LHCN-M2 (cell line): ENCODE measurements at regions not wholly inside any gene's neighbourhood (a gene's known extent, or its start where the extent isn't known, plus 50 kb on each side); places are given as distances from the start of the nearest gene placed in this dataset.

Experiments
- DNase-seq: peaks from one replicate; pipeline ENCODE4 v3.0.0-alpha.2; 2012; ENCODE audit warnings: low read depth

DNA sequence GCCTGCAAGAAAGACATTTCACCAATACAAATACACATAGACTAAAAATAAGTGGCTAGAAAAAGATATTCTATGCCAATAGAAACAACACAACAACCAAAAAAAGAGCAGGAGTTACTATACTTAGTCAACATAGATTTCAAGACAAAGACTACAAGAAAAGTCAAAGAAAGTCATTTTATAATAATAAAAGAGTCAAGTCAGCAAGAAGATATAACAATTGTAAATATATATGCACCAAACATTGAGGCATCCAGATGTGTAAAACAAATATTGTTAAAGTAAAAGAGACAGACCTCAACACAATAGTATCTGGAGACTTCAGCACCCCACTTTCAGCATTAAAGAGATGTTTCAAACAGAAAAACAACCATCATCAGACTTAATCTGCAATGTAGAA, 104.6 kb downstream of the AMY1C start:
- DNase-seq: no peak

DNA sequence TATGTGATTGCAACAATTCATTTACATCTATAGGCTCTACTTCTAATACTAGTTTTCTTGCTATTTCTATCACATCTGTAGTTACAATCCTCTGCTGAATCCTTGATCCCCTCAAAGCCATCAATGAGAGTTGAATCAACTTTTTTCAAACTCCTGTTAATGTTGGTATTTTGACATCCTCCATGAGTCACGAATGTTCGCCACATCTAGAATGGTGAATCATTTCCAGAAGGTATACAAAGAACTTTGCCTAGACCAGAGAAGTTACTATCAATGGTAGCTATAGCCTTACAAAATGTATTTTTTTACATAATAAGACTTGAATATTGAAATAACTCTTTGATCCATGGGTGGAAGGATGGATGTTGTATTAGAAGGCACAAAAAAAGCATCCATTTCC, 110.0 kb downstream of the AMY1C start:
- no peak for DNase-seq

DNA sequence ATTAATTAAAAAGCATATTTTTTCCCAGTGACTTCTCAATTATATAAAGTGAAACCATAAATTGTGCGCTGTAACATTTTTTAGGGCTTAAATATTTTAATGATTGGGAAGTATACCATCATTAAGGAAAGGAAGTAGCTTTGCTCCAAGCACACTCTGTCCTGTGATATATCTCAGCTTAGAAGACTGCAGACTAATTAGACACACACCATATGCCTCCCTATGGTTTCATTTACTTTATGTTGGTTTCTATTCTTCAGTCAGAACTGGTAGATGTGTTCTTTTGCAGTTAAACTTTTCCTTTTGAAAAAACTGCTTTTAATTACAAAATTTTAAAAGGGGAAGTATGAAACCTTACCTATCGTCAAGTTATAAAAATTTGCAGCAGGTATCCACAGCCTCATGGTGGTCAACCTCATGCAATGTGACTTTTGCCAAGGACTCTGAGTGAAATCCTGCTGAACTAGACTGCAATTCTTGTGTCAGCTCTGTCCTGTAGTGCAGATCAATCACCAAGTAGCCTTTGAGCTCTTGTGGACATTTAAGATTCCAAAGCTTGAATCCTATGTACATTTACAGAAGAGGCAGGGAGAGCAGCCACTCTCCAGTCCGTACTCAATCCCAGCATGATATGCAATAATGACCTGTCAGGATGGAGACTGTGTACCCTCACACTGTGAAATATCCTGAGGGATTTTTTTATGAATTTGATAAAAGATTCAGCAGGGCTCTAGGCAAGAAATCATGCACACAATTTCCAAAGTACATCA, 149.1 kb downstream of the AMY1C start:
- DNase-seq: no peak

DNA sequence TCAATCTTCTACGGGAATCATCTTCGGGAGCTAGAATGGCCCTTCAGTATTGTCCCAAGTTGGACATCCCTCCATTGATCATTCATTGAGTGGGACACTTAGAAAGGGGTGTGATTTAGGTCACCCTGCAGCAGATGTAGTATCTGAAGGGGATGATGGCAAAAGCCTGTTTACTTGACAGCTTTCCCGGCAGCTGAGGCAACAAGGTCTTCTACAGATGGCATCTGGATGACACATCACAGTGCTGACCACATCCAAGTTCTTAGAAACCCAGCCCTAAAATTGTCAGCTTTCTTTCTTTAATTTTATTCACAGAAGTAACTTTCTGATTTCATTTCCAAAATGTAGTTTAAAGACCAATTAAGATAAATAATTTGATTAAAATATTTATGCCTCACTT, 150.3 kb downstream of the AMY1C start:
- DNase-seq: no peak

DNA sequence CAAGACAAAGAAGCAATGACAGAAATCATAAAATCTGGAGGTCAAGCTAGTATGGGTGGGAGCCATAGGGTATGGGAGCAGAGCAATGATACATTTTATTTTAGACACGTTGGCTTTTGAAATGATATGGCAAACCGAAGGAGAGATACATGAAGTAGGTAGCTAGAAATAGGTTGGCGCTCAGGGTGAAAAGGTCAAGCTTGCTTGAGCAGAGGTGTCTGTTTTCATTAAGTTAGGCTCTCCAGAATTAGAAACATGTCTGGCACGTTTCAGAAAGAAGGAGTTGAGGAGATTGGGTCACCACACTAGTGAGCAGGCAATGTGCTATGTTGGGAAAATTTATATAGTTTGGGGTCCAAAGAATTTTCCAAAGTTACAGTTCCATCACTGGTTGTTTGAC, 151.4 kb downstream of the AMY1C start:
- DNase-seq: no peak

DNA sequence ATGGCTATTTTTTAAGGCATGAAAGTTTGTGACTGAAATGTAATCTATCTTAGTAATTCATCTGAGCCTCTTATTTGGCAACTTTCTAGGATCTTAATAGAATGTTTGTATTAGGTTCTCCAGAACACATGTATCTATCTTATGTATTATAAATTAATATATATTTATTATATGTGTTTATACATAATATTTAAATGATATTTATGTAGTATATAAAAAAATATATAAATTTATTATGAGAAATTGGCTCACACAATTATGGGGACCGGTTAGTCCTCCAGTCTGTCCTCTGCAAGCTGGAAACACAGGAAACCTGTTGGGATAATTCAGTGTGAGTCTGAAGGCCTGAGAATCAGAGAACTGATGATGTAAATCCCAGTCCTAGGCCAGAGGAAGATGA, 155.7 kb downstream of the AMY1C start:
- no peak for DNase-seq

DNA sequence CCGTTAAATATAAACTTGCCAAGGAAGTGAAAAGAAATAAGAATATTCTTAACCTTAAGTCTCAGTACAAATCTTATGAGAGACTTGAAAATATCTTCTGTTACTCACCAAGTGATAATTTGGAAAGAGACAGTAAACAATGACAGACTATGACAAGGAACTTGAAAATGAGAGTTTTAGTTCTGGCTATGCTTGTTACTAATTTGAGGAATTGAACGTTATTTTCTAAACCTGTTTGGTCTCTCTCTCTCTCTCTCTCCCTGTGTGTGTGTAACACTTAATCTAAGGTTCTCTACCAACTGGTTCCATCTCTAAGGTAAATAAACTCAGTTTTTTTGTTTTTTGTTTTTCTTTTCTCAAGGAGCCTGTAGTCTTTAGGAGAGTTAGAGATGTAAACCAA, 161.8 kb downstream of the AMY1C start:
- no peak for DNase-seq

DNA sequence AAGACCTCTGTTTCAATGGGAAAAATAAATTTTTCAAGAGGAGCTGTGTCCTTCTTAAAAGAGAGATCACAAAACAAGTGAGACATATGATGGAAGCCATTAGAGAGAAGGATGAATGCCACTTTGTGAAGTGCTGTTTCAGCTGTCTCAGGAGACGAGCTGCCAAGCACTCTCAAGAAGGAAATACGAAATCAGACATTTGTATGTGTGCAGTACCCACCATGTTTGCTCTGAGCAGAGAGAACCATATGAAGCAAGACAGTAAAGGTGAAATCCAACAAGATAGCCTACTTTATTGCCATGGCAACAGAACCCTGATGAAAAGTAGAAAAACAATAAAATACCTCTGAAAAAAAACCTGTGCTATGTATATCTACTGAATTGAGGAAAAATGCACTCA, 168.1 kb downstream of the AMY1C start:
- DNase-seq: no peak

DNA sequence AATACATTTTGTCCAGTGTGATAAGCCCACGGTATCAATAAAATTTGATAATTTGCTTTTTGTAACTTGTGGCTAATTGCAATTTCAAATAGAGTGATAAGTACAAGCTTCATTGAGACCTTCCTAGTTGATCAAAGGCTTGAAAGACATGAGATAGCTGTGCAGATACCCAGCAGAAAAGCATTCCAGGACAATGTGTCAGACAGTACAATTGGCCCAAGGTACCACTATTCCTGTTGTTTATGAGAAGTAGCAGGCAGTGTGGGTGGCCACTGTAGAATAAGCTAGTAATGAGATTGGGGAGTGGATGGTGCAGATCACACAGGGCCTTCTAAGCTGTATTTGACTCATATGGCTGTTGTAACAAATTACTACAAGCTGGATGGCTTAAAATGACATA, 182.2 kb downstream of the AMY1C start:
- no peak for DNase-seq

DNA sequence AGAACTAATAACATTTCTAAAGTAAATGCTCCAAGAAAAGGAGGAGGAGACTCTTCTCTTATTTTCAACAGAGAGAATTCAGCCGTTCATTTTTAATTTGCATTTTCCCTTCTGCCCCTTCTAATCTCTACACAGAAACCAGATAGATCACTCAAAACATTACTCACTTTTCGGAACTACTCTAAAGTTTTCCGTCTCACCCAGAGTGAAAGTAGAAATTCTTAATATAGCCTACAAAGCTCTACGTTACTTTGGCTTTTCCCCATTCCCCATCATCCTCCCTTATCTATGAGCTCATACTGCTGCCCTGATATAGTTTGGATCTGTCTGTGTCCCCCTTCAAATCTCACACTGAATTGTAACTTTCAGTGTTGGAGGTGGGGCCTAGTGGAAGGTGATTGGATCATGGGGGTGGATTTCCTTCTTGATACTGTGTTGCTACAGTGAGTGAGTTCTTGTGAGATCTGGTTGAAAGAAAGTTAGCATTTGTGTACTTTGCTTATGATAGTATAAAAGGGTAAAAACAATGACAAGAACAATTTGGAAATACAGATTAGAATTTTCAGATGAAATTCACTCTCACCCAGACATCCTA, 188.2 kb downstream of the AMY1C start:
- DNase-seq: no peak

DNA sequence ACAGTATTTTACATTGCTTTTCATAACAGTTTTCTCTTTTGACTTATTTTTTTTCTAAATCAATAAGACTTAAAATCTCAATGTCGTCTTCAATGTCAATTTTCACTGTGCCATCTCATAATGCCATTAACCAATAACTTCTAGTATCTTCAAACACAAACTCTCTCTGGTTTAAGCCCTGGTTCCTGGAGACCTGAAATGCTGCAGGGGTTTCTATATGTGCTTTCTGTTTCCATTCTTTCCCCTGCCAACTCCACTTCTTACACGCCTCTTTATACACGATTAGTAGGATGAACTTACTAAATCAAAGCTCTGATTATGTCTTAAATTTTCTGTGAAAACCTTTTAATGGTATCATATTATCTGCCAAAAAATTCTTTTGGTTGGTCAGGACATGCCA, 191.4 kb downstream of the AMY1C start:
- no peak for DNase-seq

DNA sequence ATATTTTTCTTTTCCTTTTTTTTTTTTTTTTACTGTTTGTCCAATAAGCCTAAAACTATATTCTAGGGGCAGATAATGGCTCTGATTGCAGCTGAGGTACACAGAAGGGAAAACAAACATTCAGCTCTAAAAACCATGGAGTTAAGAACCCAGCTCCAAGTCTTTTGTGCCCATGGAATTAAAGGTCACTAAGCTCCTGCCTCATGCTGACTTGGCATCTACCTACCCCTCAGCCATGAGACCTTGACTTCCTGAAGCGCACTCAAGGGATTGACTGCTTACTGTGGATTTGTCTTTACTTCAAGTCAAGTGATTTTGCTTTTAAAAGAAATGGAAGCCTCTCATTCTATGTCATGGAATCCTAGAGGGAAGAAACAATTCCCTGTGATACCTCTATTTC, 192.3 kb downstream of the AMY1C start:
- DNase-seq: no peak

DNA sequence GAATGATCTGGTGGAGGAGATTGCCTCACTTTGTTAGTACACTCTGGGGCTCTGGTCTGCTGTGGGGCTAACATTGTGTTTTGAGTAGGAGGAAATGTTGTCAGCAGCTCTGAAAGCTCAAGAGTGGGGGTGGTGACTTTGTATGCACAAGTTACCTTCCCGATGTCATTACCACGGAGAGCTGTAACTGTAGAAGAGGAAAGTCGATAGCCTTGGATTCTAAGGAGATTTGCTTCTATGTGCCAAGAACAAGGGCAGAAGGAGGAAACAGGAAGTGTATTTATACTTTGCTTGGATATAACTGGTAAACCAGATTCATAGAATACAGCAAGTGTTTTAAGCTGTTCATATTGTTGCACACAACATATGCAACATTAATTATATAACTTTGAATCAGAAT, 196.1 kb downstream of the AMY1C start:
- no peak for DNase-seq

DNA sequence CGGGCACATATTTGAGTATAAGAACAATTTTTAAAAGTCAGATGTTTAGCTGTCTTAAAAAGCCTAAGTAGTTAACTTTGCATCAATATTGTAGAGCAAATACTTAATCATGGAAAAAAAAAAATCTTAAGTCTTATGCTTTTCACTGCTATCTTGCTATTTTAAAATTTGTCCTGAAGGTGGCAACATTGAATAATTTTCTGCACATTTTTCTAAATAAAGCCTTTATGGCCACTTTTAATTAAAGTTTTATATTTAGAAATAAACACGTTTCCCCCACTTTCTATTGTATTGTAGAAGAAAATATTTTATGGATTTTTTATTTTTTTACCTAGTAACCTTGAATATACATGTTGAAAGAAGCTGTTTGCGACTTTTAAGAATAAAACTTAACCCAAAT, 198.8 kb downstream of the AMY1C start:
- DNase-seq: no peak

DNA sequence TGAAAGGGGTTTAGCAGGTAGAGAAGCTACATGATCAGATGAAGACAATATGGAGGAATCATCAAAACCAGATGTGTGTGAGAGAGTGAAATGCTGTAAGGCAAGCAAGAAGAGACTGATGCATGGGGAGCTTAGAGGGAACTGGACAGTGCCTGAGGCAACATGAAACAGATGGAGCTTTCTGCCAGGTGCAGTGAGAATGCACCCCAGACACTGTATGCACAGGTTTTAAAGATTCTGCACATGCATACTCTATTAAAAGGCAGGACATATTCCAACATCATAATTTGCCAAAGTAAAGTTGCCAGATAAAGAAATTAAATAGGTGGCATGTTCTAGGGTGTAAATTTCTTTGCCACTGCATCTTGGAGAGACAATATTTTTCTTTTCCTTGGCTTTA, 200.1 kb downstream of the AMY1C start:
- DNase-seq: no peak

DNA sequence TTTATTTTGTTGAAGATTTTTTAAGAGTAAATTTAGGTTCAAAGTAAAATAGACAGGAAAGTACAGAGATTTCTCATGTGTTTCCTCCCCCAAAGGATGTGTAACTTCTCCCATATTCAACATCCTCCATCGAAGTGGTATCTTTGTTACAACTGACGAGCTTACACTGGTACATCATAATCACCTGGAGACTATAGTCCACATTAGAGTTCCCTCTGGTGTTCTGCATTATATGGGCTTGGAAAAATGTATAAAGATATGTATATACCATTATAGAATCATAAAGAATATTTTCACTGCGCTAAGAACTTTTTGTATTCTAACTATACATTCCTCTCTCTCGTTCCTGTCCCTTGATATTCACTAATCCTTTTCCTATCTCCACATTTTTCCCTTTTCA, 203.7 kb downstream of the AMY1C start:
- no peak for DNase-seq

DNA sequence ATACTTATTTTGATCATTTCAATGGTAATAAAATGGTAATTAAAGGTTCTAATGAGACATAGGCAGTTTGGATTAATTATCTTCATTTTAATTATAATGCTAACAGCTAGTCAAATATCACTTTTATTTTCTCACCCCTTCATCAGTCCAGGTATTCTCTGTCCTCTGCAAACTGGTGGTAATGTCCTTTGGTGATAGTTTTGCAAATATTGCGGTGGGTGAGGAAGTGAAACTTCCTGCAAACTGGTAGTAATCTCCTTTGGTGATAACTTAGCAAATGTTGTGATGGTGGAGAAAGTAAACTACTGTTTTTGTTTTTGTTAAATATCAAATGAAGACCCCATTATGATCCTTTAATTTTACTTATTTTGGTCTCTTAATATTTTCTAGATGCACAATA, 209.0 kb downstream of the AMY1C start:
- no peak for DNase-seq

DNA sequence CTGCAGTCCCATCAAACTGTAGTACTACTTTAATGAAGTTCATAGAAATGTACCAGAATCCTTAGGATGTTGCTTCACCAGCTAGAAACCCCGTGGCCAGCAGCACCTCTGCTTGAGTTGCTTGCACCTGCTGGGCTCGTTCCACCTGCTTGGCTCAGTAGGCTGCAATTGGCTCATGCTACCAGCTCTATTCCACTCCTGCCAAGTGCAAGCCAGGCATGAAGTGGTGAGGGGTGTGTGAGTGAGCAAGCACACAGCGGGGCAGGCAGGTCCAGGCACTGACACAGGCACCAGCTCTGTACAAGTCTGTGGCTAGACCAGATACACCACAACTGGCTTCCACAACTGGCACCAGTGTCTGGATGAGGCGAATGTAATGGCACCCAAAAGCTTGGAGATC, 209.9 kb downstream of the AMY1C start:
- no peak for DNase-seq

DNA sequence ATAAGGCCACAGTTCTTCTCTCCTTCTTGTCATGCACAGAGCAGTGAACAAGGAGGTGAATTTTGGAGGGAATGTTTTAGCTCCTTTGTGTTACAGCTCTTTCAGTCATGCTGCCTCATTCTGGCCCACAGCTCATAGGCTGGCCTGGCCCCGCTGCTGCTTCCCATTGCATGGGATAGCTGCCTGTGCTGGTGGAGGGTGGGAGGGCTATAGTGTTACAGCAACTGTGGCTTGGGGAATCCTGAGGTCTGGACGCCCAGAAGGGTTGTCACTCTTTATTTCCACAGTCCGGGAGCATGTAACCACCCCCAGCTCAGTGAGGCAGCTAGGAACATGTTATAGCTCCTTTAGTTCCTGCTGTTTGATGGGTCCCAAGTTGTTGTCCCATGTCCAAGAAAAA, 210.3 kb downstream of the AMY1C start:
- no peak for DNase-seq

DNA sequence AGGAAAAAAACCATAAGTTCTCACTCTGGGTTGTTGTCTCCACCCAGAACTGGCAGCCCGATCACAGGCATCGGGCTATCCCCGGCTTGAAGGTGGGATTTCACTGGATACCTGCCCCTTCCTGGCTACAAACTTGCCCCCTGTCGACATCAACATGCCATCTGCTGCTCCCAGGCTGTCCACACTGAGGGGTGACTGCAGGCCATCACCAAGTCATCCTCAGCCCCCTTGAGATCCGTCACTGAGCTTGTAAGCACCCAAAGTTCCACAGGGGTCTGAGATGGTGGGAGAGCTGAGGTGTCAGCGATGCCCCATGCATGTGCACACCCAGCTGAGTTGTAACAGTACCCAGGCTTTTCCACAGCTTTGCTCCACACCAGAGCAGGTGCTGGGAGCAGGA, 211.0 kb downstream of the AMY1C start:
- no peak for DNase-seq

DNA sequence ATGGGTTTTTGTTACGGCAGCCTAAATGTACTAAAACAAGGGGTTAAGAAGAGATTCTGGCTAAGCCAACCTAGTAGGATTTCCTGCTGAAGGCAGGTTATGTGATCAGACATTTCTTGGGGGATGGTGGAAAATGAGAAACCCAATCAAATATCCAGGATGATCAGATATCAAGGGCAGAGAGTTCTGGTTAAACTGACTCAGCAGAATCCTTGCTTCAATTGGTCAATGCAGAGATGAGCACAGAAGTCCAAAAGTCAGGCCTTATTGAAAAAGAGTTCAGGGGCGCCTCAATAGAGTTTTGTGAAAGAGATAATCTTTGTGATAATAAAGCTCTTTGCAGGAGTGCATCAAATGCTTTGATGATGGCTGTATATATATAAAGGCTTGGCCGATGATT, 237.1 kb downstream of the AMY1C start:
- no peak for DNase-seq

DNA sequence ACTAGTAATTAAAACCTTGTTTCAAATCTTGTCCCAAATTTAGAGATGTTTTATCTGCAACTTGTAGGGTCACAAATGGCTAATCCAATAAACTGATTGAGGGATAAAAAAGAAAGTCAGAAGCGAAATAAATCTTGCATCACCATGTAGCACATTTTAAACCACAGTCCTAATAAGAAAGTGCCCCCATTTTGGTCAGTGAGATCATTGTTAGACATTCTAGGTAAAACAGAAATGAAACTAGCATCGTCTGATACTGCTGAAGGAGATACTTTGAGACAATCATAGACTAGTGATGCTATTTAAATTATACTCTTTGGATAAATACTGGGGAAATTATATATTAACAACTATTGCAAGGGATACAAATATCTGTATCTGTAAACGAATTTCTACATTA, 247.9 kb downstream of the AMY1C start:
- no peak for DNase-seq

DNA sequence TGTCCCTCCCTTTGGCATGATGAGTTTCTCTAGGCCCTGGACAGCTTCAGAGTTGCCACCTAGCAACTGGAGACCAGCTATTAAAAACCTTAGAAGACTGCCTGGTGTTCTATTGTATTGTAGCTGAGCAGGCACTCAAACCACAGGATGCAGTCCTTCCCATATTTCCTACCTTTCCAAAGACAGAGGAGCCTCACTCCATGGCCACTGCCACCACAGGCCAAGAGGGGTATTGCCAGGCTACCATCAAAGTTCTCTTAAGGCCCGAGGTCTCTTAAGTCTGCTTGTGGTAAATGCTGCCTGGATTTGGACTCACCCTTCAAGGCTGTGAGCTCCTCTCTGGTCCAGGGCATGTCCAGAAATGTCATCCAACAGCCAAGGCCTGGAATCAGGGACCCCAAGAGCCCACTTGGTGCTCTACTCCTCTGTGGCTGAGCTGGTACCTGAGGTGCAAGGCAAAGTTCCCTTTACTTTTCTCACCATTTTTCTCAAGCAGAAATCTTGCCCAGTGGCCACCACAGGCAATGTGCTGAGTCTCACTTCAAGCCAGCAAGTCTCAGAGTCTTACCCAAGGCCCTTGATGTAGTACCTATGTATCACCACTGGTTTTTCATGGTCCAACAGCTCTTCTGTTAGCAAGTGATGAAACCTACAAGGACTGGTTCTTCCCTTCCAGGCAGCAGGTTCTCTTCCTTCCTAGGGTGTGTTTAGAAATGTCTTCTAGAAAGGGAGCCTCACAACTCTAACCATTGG, 269.4 kb downstream of the AMY1C start:
- no peak for DNase-seq
